Neural progenitor cell (in vitro differentiated cells): ENCODE measurements at regions not wholly inside any gene's neighbourhood (a gene's known extent, or its start where the extent isn't known, plus 50 kb on each side); places are given as distances from the start of the nearest gene placed in this dataset.

Source experiments
- DNase-seq: peaks from one replicate; pipeline ENCODE4 v3.0.0-alpha.2; 2016; ENCODE audit warnings: low spot score
- H2AFZ ChIP-seq: fragments of 200-600 bp; sonication (generic); replicated peaks from 2 replicates; pipeline ENCODE4 v1.6.1; 2016; ENCODE audit warnings: antibody characterized with exemption
- H3F3A ChIP-seq: fragments of 200-600 bp; sonication (generic); 2 replicates; pipeline ENCODE4 v1.6.1; 2016; ENCODE audit warnings: antibody characterized with exemption, low read depth
- H3K27ac ChIP-seq: fragments of 200-600 bp; sonication (generic); 2 replicates; pipeline ENCODE4 v1.5.1; 2016; ENCODE audit warnings: mild to moderate bottlenecking
- H3K27me3 ChIP-seq: fragments of 200-600 bp; sonication (generic); 2 replicates; pipeline ENCODE4 v1.6.1; 2016; ENCODE audit warnings: mild to moderate bottlenecking, moderate library complexity
- H3K36me3 ChIP-seq: fragments of 200-600 bp; sonication (generic); 2 replicates; pipeline ENCODE4 v1.5.1; 2016
- H3K4me1 ChIP-seq: fragments of 200-600 bp; sonication (generic); 2 replicates; pipeline ENCODE4 v1.6.1; 2016; ENCODE audit warnings: mixed run types
- H3K4me2 ChIP-seq: fragments of 200-600 bp; sonication (generic); 2 replicates; pipeline ENCODE4 v1.6.1; 2016
- H3K4me3 ChIP-seq: fragments of 200-600 bp; sonication (generic); 2 replicates; pipeline ENCODE4 v1.5.1; 2016
- H3K79me2 ChIP-seq: fragments of 200-600 bp; sonication (generic); 2 replicates; pipeline ENCODE4 v1.6.1; 2016; ENCODE audit warnings: low read depth
- H3K9ac ChIP-seq: fragments of 200-600 bp; sonication (generic); 2 replicates; pipeline ENCODE4 v1.6.1; 2016
- H3K9me3 ChIP-seq: fragments of 200-600 bp; sonication (generic); 2 replicates; pipeline ENCODE4 v1.5.1; 2016; ENCODE audit warnings: low read depth
- H4K20me1 ChIP-seq: fragments of 200-600 bp; sonication (generic); 2 replicates; pipeline ENCODE4 v1.6.1; 2016; ENCODE audit warnings: low read depth
- H3K27ac Mint-ChIP-seq: 3 replicates; pipeline ENCODE4 v1.8.0; 2021; ENCODE audit warnings: mixed read lengths
- H3K27me3 Mint-ChIP-seq: 2 replicates; pipeline ENCODE4 v1.8.0; 2022; ENCODE audit warnings: low read depth, mild to moderate bottlenecking, inconsistent platforms, moderate library complexity, mixed read lengths; ENCODE audit not compliant: insufficient read depth
- H3K36me3 Mint-ChIP-seq: 3 replicates; pipeline ENCODE4 v1.8.0; 2021; ENCODE audit warnings: mixed read lengths
- H3K4me1 Mint-ChIP-seq: 3 replicates; pipeline ENCODE4 v1.8.0; 2021; ENCODE audit warnings: mixed read lengths
- H3K4me3 Mint-ChIP-seq: 3 replicates; pipeline ENCODE4 v1.8.0; 2021; ENCODE audit warnings: mild to moderate bottlenecking, moderate library complexity, mixed read lengths
- H3K9me3 Mint-ChIP-seq: 3 replicates; pipeline ENCODE4 v1.8.0; 2020; ENCODE audit warnings: mixed read lengths
- EZH2 ChIP-seq: fragments of 200-600 bp; sonication (generic); IDR thresholded peaks from 2 replicates; pipeline ENCODE4 v1.6.1; 2017; ENCODE audit warnings: antibody characterized with exemption, mild to moderate bottlenecking, moderate library complexity
- EZH2phosphoT487 ChIP-seq: fragments of 200-600 bp; sonication (generic); IDR thresholded peaks from 2 replicates; pipeline ENCODE4 v1.6.1; 2017; ENCODE audit warnings: antibody characterized with exemption
- TF ChIP-seq, protein P1 (sequence below): fragments of 200-600 bp; sonication (generic); IDR thresholded peaks from 2 replicates; pipeline ENCODE4 v1.5.1; 2017; ENCODE audit warnings: antibody characterized with exemption, mild to moderate bottlenecking

DNA sequence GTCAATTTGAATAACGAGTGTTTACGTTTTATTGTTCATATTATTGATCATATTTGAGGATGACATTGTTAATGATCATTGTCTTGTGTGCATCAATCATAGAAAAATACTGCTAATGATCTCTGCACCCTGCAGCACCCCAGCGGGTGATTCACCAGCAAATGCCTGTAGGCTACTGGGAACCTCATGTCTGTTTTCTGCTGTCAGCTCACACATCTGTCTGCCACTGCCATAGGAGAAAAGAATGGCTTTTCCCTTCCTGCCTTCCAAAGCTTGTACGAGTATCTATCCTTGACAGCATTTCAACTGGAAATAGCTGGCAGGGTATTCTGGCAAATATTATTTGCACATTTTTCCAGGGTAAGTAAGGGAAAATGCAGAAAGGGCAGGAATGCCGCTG lies 272.1 kb upstream of the TRAM1L1 start:
- no peaks in the 10 kb centered on the region for H3K9me3 Mint-ChIP-seq
- no peak for DNase-seq
- Histone ChIP-seq H3K79me2 (no peaks in the 10 kb centered on the region), H3K9me3 (no peaks in the 10 kb centered on the region), H4K20me1 (no peaks in the 10 kb centered on the region), H3K4me1 (no peaks in the 10 kb centered on the region), H3K27me3 (no peaks in the 10 kb centered on the region), H3K4me3 (no peak overlapping the region), H3K27ac (no peak overlapping the region), H3F3A (no peaks in the 10 kb centered on the region), H3K9ac (no peak overlapping the region), H3K4me2 (no peak overlapping the region), H2AFZ (no peak overlapping the region), H3K36me3 (no peaks in the 10 kb centered on the region)
- H3K36me3 Mint-ChIP-seq, result no peaks in the 10 kb centered on the region
- no peak overlapping the region for H3K27ac Mint-ChIP-seq
- no peaks in the 10 kb centered on the region for H3K4me1 Mint-ChIP-seq
- TF ChIP-seq EZH2phosphoT487 (no peak), EZH2 (no peak)
- TF ChIP-seq, protein P1, sequence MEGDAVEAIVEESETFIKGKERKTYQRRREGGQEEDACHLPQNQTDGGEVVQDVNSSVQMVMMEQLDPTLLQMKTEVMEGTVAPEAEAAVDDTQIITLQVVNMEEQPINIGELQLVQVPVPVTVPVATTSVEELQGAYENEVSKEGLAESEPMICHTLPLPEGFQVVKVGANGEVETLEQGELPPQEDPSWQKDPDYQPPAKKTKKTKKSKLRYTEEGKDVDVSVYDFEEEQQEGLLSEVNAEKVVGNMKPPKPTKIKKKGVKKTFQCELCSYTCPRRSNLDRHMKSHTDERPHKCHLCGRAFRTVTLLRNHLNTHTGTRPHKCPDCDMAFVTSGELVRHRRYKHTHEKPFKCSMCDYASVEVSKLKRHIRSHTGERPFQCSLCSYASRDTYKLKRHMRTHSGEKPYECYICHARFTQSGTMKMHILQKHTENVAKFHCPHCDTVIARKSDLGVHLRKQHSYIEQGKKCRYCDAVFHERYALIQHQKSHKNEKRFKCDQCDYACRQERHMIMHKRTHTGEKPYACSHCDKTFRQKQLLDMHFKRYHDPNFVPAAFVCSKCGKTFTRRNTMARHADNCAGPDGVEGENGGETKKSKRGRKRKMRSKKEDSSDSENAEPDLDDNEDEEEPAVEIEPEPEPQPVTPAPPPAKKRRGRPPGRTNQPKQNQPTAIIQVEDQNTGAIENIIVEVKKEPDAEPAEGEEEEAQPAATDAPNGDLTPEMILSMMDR, result no peak
- no peak overlapping the region for H3K4me3 Mint-ChIP-seq
- peaks cover 2% of the 10 kb centered on the region for H3K27me3 Mint-ChIP-seq

DNA sequence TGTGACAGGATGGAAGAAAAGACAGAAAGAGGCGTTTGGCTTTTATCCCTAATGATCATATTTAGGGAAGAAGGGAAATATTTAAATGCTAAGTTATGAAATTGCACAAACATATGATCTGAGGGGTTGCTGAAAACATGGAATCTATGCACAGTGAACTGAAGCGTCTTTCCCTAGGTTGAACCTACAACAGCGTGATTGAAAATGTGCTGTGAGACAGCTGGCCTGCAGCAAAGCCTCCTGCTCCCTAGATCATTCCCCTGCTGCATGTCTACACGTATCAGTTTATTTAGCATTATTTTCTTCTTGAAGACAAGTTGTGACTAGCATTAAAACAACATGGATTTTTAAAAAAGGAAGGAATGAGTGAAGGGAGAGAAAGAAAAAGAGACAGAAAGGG lies 272.5 kb upstream of the TRAM1L1 start:
- Histone ChIP-seq H3K4me3 (no peak overlapping the region), H4K20me1 (no peaks in the 10 kb centered on the region), H3K27ac (no peak overlapping the region), H3F3A (no peaks in the 10 kb centered on the region), H3K9me3 (no peaks in the 10 kb centered on the region), H3K4me1 (no peaks in the 10 kb centered on the region), H3K27me3 (no peaks in the 10 kb centered on the region), H3K36me3 (no peaks in the 10 kb centered on the region), H2AFZ (no peak overlapping the region), H3K4me2 (no peak overlapping the region), H3K9ac (no peak overlapping the region), H3K79me2 (no peaks in the 10 kb centered on the region)
- Mint-ChIP-seq H3K36me3 (no peaks in the 10 kb centered on the region), H3K4me3 (no peak overlapping the region), H3K27me3 (peaks cover 2% of the 10 kb centered on the region), H3K4me1 (no peaks in the 10 kb centered on the region), H3K9me3 (no peaks in the 10 kb centered on the region), H3K27ac (no peak overlapping the region)
- TF ChIP-seq, protein P1, result no peak
- no peak for TF ChIP-seq EZH2phosphoT487
- TF ChIP-seq EZH2, result no peak
- DNase-seq, result no peak

DNA sequence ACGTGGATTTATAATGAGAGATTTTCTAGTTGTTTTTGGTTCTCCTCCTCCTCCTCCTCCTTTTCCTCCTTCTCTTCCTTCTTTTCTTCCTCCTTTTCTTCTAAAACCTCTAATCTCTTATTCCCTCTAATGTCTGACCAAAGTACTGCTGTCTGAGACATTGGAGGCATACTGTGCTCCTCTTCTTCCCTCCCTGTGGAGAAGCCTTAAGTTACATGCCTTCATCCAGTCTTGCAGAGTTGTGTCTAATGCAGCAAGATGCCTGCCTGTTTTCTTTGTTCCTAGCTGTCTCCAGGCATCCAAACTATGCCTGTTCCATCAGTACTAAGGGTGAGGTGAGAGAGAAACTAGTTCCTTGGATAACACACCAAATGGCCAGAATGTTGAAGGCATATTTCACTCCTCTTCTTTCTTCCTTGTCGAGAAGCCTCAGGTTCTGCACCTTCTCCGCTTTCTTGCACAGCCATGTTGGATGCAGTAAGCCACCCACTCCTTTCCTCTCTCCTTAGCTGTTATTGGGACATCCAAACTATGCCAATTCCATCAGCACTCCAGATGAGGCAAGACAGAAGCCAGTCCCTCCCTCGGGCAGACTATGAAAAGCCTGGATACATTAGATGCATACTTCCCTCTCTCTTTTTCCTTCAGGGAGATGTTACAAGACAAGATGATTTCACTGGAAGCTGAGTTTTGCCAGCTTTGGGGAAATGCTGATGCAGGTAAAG lies 285.7 kb upstream of the TRAM1L1 start:
- H3K27ac Mint-ChIP-seq, result no peak overlapping the region
- Histone ChIP-seq H3K4me2 (no peak overlapping the region), H3K79me2 (no peaks in the 10 kb centered on the region), H3K27me3 (no peaks in the 10 kb centered on the region), H3K4me3 (no peak overlapping the region), H3F3A (no peaks in the 10 kb centered on the region), H3K36me3 (no peaks in the 10 kb centered on the region), H3K9ac (no peak overlapping the region), H2AFZ (peak overlapping the region; percentile 97), H4K20me1 (no peaks in the 10 kb centered on the region), H3K27ac (no peak overlapping the region), H3K4me1 (no peaks in the 10 kb centered on the region), H3K9me3 (no peaks in the 10 kb centered on the region)
- TF ChIP-seq EZH2phosphoT487, result no peak
- TF ChIP-seq, protein P1, result no peak
- no peak for TF ChIP-seq EZH2
- no peaks in the 10 kb centered on the region for H3K9me3 Mint-ChIP-seq
- no peaks in the 10 kb centered on the region for H3K27me3 Mint-ChIP-seq
- peaks cover 4% of the 10 kb centered on the region for H3K4me1 Mint-ChIP-seq
- H3K4me3 Mint-ChIP-seq, result no peak overlapping the region
- DNase-seq, result no peak
- no peaks in the 10 kb centered on the region for H3K36me3 Mint-ChIP-seq
